G401.6 (cell line): ENCODE measurements at regions not wholly inside any gene's neighbourhood (a gene's known extent, or its start where the extent isn't known, plus 50 kb on each side); places are given as distances from the start of the nearest gene placed in this dataset.
A peak's percentile ranks its signal among the peaks of the same experiment; 100 is the strongest.
"Not testable (repeated sequence)": the region's sequence is repeated elsewhere in the genome, so short reads cannot be mapped to it uniquely, and the experiment has no call there.

Source experiments
- FAIRE-seq: peaks from 2 replicates; lab custom pipeline; 2012; peaks lifted over from hg19 to GRCh38; lab: Jason Lieb, UNC

- no peak for FAIRE-seq
Observed at GRCh38 chr1:56266359-56266758, 313.0 kb downstream of the PLPP3 start.

GRCh38 chr1:56265216-56265615 is 314.1 kb downstream of the PLPP3 start:
- no peak for FAIRE-seq

GRCh38 chr1:56263908-56264307 is 315.5 kb downstream of the PLPP3 start:
- FAIRE-seq, result no peak

DNA sequence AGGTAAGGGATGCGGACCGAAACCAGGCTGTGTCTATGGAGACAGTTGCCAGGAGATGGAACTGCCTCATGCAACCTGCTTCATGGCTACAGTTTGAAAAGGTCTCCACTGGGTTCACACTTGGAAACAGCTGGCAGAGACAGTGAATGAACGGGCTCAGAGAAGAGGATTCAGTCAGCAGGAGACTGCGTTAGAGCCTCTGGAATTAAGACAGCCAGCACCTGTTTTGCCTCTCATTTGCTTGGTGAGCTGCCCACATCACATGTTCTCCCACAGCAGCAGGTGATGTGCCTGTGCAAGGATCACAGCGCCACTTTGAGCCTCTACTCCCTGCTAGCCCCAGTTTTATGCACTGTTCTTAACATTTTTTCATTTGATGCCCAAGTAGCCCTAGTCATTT is 321.0 kb downstream of the PLPP3 start:
- FAIRE-seq, result no peak

DNA sequence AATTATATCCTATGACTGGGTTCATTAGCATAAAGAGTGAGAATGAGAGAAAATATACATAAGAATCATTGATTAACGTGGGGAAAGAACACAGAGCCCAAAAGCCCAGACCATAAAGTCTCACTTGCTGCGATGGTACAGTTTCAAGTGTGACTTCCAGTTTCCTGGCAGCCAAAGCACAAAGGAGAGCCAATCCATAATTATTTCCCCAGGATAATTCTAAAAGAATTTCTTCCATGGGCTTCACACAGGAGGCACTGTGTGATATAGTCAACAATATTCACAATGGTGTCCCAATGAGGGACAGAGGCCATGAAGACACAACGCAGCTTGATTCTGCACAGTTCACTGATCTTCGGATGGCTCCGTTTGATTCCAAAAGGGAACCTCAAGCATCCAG is 321.6 kb downstream of the PLPP3 start:
- no peak for FAIRE-seq

- no peak for FAIRE-seq
Observed at GRCh38 chr1:56256153-56257000, 323.0 kb downstream of the PLPP3 start.

DNA sequence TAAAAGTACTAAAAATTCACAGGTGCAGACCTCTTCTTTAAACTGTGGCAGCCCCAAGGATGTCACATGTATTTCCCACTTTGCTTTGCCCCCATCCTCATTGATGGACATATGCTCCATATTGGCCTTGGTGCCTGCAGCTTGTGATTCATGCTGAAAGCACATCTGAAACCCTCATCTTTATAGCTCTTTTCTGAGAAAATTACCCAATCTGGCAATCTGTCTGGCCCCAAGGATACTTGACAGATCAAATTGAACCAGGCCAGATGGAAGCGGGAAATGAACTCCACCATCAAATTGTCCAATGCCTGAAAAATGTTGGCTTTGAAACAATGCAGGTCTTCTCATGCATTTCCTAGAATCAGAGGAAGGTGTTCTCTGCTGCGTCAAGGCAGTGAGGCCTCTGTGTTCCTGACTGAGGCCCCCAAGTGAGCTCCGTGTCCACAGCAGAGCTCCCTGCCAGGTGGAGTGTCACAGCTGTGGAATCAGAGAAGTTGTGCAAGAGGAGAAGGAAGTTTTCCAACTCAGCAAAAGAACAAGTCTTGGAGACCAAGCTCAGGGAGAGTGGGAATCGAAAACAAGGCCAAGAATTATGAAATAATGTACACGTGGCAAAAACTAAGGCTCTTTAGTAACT is 323.7 kb downstream of the PLPP3 start:
- no peak for FAIRE-seq

DNA sequence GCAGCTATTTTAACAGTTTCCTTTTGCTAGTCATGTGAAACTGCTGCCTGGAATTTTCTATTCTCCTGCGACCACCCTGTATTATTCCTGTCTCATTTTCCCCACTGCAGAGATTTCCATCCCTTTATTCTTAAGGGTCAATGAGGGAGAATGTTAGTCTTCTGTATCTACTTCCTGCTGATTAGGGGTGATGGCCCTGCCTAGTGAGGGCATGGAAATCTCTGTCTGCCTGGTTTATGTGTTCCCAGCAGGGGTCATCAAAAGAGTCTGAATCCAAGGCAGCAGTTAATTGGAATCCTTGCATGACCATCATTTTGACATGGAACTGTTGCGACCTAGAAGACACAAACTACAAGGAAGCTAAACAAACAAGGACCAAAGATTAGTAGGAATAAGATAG is 325.2 kb downstream of the PLPP3 start:
- FAIRE-seq, result no peak

DNA sequence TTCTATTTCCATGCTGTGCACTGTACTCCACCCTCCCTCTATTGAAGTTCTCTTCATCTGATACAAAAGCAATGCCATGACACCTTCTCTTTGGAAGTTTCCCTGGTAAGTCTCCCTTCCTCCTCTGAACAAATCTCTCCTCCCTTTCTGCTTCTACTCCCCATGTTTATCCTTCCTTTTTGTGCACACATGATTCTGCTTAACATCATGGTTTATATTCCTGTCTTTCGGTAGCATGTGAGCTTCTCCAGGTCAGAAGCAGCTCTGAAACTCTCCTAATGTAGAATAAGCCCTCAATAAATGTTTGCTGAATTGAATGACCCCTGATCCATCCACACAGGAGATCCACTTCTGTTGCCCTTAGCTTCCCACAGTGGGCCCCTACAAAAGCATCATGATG is 328.6 kb downstream of the PLPP3 start:
- FAIRE-seq, result no peak

GRCh38 chr1:56249234-56249633 is 330.1 kb downstream of the PLPP3 start:
- FAIRE-seq, result no peak

DNA sequence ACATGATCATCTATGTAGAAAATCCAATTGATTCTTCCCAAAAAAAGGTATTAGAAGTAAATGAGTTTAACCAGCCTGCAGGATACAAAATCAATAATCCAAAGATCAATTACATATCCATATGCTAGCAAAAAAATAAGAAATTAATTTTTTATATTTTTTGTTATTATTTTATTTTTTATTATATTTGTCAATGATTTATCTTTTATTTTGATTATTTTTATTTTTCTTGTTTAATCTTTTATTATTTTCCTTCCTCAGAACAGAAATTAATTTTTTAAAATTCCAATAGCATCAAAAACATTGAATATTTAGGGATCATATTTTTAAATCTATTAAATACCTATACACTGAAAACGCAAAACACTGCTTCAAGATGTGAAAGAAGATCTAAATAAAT is 331.2 kb downstream of the PLPP3 start:
- peak; percentile 78 for FAIRE-seq

- not testable (repeated sequence) for FAIRE-seq
Observed at GRCh38 chr1:56246726-56247125, 332.6 kb downstream of the PLPP3 start.

DNA sequence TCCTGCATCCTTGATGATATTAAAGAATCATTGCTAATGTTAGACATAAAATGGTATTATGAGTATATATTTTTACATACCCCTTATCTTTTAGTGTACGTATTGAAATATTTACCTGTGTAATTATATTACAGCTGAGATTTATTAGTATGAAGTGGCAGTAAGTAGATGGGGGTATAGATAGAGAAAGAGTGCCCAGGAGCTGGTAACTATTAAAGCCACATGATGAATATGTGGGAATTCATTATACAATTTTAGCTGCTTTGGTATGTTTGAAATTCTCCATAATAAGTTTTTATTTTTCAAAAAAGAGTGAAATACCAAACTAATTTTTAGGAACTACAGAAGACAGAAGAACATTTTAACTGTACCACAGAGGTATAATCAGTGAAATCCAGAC is 339.0 kb downstream of the PLPP3 start:
- no peak for FAIRE-seq

DNA sequence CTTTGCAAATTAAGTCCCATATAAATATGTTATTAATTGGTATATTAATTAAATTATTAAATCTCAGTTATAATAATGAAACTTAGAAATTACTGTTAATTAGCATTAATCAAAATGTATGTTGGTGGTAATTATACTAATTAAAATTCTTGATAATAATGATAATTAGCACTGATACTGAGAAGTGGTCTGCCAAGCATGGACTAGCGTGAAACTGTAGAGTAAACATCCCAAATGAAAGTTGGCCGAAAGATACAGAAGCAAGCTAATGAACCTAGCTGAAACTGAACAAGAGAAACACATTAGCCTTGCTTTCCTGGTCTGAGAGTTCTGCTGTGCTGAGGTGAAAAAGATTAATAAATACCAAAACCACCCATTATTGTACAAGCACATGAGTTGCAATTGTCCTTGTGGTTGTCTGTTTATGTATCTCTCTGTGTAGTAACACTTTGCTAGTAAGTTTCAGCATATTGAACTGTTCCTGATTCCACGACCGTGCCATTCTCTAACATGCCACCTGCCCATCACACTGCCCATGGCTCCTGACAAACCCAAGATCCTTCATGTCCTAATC is 341.8 kb downstream of the PLPP3 start:
- FAIRE-seq, result no peak

DNA sequence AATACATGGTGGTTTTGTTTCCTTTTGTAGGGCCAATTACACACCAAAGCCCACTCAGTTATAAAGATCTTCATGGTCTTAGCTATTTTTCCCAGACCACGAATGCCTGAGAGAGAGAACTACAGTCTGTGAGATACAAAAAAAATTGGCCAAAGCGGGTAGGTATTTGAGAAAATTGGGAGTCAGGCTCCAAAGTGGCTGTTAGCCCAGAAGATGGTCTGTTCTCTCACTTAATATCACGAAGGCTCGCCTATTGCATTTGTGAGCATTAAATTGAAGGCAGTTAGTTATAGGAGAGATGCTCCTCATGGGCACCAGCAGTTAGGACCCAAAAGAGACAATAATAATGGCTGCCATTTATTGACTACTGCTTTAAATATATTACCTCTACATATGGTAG is 342.7 kb downstream of the PLPP3 start:
- no peak for FAIRE-seq

GRCh38 chr1:56235909-56236510 is 343.4 kb downstream of the PLPP3 start:
- no peak for FAIRE-seq

DNA sequence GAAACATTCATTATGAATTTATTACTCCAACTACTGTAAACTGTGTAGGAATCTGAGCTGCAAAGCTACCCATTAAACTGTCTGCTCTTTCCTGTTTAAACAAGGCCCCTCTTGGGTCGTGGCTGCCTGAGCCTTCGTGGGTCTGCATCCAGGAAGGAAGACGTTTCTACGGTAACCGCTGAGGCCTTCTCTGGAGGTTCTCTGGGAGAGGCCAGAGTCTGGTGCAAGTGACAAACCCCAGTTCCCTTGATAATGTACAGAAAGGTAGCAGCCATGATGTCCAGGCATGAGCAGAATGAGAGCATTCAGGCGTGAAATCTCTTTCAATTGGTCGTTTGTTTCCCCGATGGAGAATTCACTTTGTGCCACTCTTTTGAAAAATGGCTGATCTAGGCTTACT is 350.2 kb downstream of the PLPP3 start:
- FAIRE-seq, result no peak

DNA sequence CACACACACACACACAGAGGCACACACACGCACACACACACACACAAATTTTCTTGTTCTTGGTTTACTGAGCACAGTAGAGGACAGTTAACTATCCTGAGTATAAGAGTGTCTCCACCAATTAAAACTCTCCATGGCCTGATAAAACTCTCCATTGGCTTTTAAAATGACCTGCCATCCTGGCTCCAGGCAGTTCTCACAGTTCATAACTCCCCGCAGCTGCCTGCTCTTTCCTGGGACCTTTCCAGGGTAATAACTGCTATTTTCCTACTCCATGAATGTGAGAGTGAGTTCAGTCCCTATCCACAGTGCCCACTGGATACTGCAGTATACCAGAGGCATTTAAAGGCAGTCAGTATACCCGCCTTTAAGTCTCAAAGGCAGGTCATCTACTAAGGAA is 351.5 kb downstream of the PLPP3 start:
- FAIRE-seq, result no peak

DNA sequence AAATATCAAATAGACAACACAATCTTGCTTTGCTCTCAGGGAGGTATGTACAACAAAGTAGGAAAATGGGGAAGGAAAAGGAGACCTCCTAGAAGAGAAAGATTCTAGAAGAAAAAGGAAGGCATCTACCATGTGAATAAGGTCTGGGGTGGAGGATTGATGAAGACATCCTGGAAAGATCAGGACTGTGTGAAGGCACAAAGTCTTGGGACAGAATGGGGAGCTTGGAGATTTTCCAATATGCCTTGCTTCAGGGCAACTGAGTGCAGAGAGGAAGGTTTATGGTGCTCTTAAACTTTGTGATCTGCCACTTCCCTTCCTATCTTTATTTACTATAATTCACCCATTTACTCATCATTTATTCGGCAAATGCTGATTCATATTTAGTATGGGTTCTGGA is 352.0 kb downstream of the PLPP3 start:
- no peak for FAIRE-seq

DNA sequence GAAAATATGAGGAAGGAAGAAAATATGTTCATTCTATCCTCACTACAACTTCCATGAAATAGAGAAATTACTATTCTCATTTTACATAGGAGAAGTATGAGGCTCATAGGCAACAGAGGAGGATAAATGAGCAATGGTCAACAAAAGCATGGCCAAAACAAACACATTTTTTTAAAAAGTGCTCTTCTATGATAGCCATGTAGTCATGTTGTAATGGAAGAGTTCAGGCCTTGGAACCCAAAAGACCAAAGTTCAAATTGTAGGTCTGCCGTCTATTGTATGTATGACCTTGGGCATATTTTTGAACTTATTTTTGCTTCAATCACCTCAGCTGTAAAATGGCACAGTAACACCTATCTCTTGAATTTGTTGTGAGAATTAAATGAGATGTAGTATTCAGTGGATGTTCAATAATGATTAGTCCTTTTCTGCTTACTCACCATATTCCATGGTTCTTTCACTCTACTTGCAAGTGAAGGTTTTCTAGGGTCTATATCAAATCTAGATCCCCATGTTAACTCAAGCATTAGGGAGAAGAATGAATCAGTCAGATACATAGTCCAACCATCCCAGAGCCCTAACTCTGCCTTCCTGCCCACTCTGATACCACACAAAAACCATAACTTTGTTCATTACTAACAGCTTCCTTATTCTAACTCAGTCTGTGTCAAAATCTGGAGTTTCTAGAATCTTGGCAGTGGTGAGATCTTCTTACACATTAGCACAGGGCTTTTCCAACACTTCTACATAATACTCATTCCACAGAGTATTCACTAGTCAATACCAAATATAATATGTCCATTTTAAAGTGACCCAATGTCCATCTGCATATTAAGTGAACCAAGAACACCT is 353.2 kb downstream of the PLPP3 start:
- no peak for FAIRE-seq

GRCh38 chr1:56223968-56224367 is 355.4 kb downstream of the PLPP3 start:
- FAIRE-seq, result no peak

- no peak for FAIRE-seq
Observed at GRCh38 chr1:56222914-56223540, 356.3 kb downstream of the PLPP3 start.
